ENCODE measurements at regions not wholly inside any gene's neighbourhood (a gene's known extent, or its start where the extent isn't known, plus 50 kb on each side); places are given as distances from the start of the nearest gene placed in this dataset.

DNA sequence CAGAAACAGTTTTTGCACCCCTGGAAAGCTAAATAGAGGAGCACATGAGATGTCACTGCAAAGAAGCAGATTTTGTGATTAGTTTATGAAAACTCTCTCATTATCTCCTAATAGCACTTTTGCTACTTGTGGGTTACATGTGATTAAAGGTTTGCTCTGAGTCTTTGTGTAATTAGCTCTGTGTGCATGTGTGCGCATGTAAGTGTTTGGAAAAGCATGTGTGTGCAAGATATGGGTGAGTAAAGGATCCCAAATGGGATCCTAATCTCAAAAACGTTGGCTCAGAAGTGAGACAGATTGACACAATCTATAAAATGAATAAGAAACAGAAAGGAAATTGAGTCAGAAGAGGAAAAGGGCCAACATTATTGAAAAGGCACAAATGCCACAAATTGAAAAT lies 104.5 kb downstream of the SKIDA1 start (continued):
- TF ChIP-seq SAP30 (IDR thresholded peaks at IDR 0.05; ENCODE audit: insufficient read depth, insufficient replicate concordance, low read length), result no peak
- no peak for TF ChIP-seq SP2 (IDR thresholded peaks at IDR 0.05; ENCODE audit: low read length)
- TF ChIP-seq TCF12 (IDR thresholded peaks at IDR 0.05; ENCODE audit: low read depth, low read length), result no peak
- no peak for TF ChIP-seq MAFK (IDR thresholded peaks at IDR 0.05; ENCODE audit: low read depth, low read length)
- no peak for TF ChIP-seq BACH1 (IDR thresholded peaks at IDR 0.05; ENCODE audit: low read length)
